GM12892 (cell line): ENCODE measurements at regions not wholly inside any gene's neighbourhood (a gene's known extent, or its start where the extent isn't known, plus 50 kb on each side); places are given as distances from the start of the nearest gene placed in this dataset.

Experiments used
- POLR2A ChIP-seq: IDR thresholded peaks from 2 replicates; pipeline ENCODE4 v1.6.1; 2011; ENCODE audit warnings: low read depth, low read length, control low read depth
- TAF1 ChIP-seq: IDR thresholded peaks from 2 replicates; pipeline ENCODE4 v1.6.1; 2011; ENCODE audit warnings: low read depth, mild to moderate bottlenecking, control low read depth, low read length, borderline replicate concordance

DNA sequence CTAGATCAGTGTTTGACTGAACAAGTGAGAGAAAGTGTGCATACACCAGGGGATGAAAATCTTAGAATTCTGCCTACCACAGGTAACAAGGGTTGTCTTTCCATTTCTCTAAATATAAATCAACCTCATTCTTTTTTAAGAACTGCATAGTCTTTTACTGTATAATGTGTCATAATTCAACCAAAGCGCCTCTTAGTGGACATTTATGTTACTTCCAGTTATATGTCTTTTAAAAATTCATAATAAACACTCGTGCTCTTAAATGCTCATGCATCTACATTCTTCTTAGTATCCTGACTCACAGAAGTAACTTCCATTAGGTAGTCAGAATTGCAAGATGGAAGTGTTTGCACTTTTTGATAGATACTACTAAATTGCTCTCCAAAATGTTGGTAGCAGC is 76.2 kb downstream of the CHRNA1 start:
- no peak for TF ChIP-seq POLR2A
- no peak for TF ChIP-seq TAF1
